T-cell (primary cell): ENCODE measurements at regions not wholly inside any gene's neighbourhood (a gene's known extent, or its start where the extent isn't known, plus 50 kb on each side); places are given as distances from the start of the nearest gene placed in this dataset.

ENCODE experiments used
- ATAC-seq, 4 experiments: fragments of 200-7000 bp in 3 of 4; fragments of 150-1000 bp in 1 of 4; cut with Tn5 transposase; replicated peaks in 1 of 4; 1 replicate in 3 of 4; 2 replicates in 1 of 4; pipeline ENCODE4 v1.10.0; 2021; ENCODE audit warnings: moderate library complexity in 3 of 4, mild to moderate bottlenecking in 2 of 4, moderate number of reproducible peaks in 1 of 4
- CTCF ChIA-PET, 2 donors: fragments of 300-600 bp; sonication (Branson Sonifier 250); formaldehyde crosslinking; loops; one replicate each; lab custom pipeline; 2022; ENCODE audit warnings: antibody characterized with exemption in 2 of 2; lab: Charles Lee
- POLR2A ChIA-PET, 2 donors: fragments of 300-600 bp; sonication (Branson Sonifier 250); formaldehyde crosslinking; loops; one replicate each; lab custom pipeline; 2022; ENCODE audit warnings: antibody characterized with exemption in 2 of 2; lab: Charles Lee
- DNase-seq, 35 experiments: peaks; one replicate each; pipeline versions ENCODE4 v3.0.0 to v3.0.0-alpha.2; 2013 to 2023
- H3K27ac ChIP-seq: one replicate; pipeline ENCODE4 v1.5.1; 2013; ENCODE audit warnings: low read length
- H3K27me3 ChIP-seq, 2 experiments: replicated peaks in 1 of 2; 1 replicate in 1 of 2; 2 replicates in 1 of 2; pipeline versions ENCODE4 v1.6.1 to v1.7.0; 2013; ENCODE audit warnings: low read length in 1 of 2, mixed read lengths in 1 of 2; ENCODE audit not compliant: control insufficient read depth in 2 of 2, insufficient read depth in 2 of 2; ENCODE audit errors: extremely low read depth in 1 of 2
- H3K36me3 ChIP-seq, 2 donors: 1 replicate in 1 of 2; 2 replicates in 1 of 2; pipeline versions ENCODE4 v1.6.1 to v1.7.0; 2013; ENCODE audit warnings: low read length in 1 of 2; ENCODE audit not compliant: control insufficient read depth in 2 of 2, insufficient read depth in 1 of 2; ENCODE audit errors: extremely low read depth in 1 of 2
- H3K4me1 ChIP-seq, 2 experiments: 1 replicate in 1 of 2; 2 replicates in 1 of 2; pipeline versions ENCODE4 v1.6.1 to v1.7.0; 2013; ENCODE audit warnings: low read length in 2 of 2, mixed read lengths in 1 of 2; ENCODE audit not compliant: insufficient read depth in 2 of 2, control insufficient read depth in 1 of 2; ENCODE audit errors: extremely low read depth in 1 of 2
- H3K4me3 ChIP-seq, 2 donors: 1 replicate in 1 of 2; 2 replicates in 1 of 2; pipeline versions ENCODE4 v1.5.1 to v1.7.0; 2013; ENCODE audit warnings: mild to moderate bottlenecking in 2 of 2, low read length in 1 of 2, moderate library complexity in 1 of 2; ENCODE audit not compliant: control insufficient read depth in 1 of 2; ENCODE audit errors: extremely low read depth in 1 of 2
- H3K9me3 ChIP-seq: 2 replicates; pipeline ENCODE4 v1.7.0; 2013
- H3K27ac Mint-ChIP-seq, 2 donors: one replicate each; pipeline ENCODE4 v1.8.0; 2020 to 2021; ENCODE audit warnings: mild to moderate bottlenecking in 2 of 2, mixed read lengths in 2 of 2
- H3K27me3 Mint-ChIP-seq, 2 donors: one replicate each; pipeline ENCODE4 v1.8.0; 2021 to 2022; ENCODE audit warnings: mixed read lengths in 2 of 2
- H3K36me3 Mint-ChIP-seq: one replicate; pipeline ENCODE4 v1.8.0; 2021; ENCODE audit warnings: mixed read lengths
- H3K4me1 Mint-ChIP-seq, 3 donors: one replicate each; pipeline ENCODE4 v1.8.0; 2020 to 2022; ENCODE audit warnings: mixed read lengths in 3 of 3, mild to moderate bottlenecking in 1 of 3
- H3K4me3 Mint-ChIP-seq, 3 donors: one replicate each; pipeline ENCODE4 v1.8.0; 2020 to 2022; ENCODE audit warnings: mild to moderate bottlenecking in 3 of 3, mixed read lengths in 3 of 3, moderate library complexity in 3 of 3
- H3K9me3 Mint-ChIP-seq, 3 donors: one replicate each; pipeline ENCODE4 v1.8.0; 2020 to 2022; ENCODE audit warnings: mixed read lengths in 3 of 3
- WGBS: methylation state at CpG from one replicate; pipeline ENCODE4 v1.1.5; 2013; ENCODE audit warnings: missing lambda C conversion rate; ENCODE audit not compliant: insufficient coverage; 5-methylcytosine and 5-hydroxymethylcytosine counted together

DNA sequence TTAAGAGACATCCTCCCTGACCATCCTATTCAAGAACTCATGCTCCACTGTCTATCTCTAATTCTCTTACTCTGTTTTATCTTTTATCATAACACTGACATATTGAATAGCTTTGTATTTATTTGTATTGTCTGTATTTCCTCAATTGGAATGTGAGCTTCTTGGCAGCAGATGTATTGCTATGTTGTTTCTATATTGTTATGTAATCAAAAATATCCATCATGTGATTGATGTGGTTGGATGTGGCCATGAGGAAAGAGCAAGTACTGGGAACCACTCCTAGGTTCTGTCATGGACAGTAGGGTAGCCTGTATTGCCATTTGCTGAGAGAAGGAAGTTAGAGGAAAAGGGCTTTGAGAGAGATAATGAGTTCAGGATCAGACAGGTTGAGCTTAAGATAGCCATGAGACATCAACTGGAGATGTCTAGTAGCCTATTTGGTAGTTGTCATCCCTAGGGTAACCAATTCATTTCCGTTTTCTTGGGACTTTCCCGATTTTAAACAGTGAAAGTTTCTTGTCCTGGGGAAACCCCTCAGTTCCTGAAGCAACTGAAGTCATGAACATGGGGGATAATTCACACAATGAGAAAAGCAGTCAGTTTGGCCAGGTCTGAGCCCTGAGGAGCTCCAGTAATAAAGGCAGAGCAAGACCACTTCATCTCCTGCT lies 404.5 kb downstream of the INSC start:
- 47% methylated on average over 2 of the region's 2 CpGs for WGBS
- ChIA-PET CTCF (no interaction called here), POLR2A (interaction anchor here in 1 of 2 donors (0.6 kb wide), 1 partner anchor 29 kb away, joined by 3 read pairs; no protein-coding TSS in a partner anchor)
- no peak overlapping the region for H3K4me3 ChIP-seq
- Mint-ChIP-seq H3K9me3 (peaks cover 13 to 23% (median 16%) of the 10 kb centered on the region in 3 donors), H3K4me1 (no peaks in the 10 kb centered on the region), H3K4me3 (no peak overlapping the region), H3K27me3 (no peaks in the 10 kb centered on the region), H3K36me3 (no peaks in the 10 kb centered on the region), H3K27ac (no peak overlapping the region)
- DNase-seq (no peak), ATAC-seq (no peak)
- no peaks in the 10 kb centered on the region for H3K27me3 ChIP-seq
- no peak overlapping the region for H3K27ac ChIP-seq
- H3K4me1 ChIP-seq, result no peaks in the 10 kb centered on the region
- no peaks in the 10 kb centered on the region for H3K36me3 ChIP-seq
- peaks cover 5% of the 10 kb centered on the region for H3K9me3 ChIP-seq

DNA sequence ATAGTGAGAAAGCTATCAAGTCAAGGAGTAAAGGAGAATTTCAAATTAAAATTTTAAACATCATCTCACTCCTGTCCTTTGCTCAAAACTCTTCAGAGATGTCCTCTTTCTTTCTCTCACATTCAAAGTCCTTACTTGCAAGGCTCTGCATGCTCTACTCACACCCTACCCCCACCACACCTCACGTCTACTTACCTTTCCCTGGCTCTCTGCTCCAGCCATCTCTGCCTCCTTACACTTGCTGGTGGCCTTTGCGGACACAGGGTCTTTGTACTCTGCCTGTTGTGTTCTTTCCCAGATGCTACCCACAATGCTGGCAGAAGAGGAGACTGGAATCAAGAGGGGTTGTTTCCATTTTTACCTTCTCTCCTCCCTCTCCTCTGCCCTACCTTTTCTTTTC lies 405.2 kb downstream of the INSC start:
- H3K27me3 Mint-ChIP-seq, result no peaks in the 10 kb centered on the region
- Histone ChIP-seq H3K27ac (no peak overlapping the region), H3K4me1 (no peaks in the 10 kb centered on the region), H3K9me3 (peaks cover 3% of the 10 kb centered on the region), H3K36me3 (no peaks in the 10 kb centered on the region), H3K27me3 (no peaks in the 10 kb centered on the region), H3K4me3 (no peak overlapping the region)
- H3K4me1 Mint-ChIP-seq, result no peaks in the 10 kb centered on the region
- H3K27ac Mint-ChIP-seq, result no peak overlapping the region
- WGBS, result no CpG with 5 or more reads among the region's 2 CpGs
- POLR2A ChIA-PET, result interaction anchor here in 1 of 2 donors (0.6 kb wide), 1 partner anchor 30 kb away, joined by 3 read pairs; no protein-coding TSS in a partner anchor
- ATAC-seq, result no peak
- no peak overlapping the region for H3K4me3 Mint-ChIP-seq
- H3K36me3 Mint-ChIP-seq, result no peaks in the 10 kb centered on the region
- CTCF ChIA-PET, result no interaction called here
- H3K9me3 Mint-ChIP-seq, result peaks cover 11 to 24% (median 16%) of the 10 kb centered on the region in 3 donors
- DNase-seq, result no peak

DNA sequence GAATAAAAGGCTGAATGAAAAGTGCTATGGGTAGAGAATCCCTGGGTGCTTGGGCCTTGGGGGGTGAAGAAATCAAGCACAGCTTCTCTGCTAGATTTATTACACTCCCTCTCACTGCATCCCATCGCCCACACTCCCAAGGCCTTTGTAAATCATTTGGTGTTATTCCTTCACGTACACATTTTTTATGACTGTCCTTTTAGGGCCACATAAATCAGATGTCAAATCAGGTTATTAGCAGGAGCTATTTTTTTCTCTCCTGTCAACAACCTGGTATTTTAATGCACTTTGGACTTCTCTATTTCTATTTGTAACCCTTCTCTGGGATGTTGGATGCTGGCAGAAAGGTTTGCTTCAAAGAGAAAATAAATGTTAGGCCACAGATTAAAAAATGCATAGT lies 408.8 kb downstream of the INSC start:
- Histone ChIP-seq H3K9me3 (no peaks in the 10 kb centered on the region), H3K4me1 (no peaks in the 10 kb centered on the region), H3K27ac (no peak overlapping the region), H3K36me3 (no peaks in the 10 kb centered on the region), H3K4me3 (no peak overlapping the region), H3K27me3 (no peaks in the 10 kb centered on the region)
- no CpG with 5 or more reads among the region's 2 CpGs for WGBS
- DNase-seq, result no peak
- no peak for ATAC-seq
- H3K9me3 Mint-ChIP-seq, result peaks cover 14 to 27% (median 19%) of the 10 kb centered on the region in 3 donors
- H3K27ac Mint-ChIP-seq, result no peak overlapping the region
- H3K27me3 Mint-ChIP-seq, result no peaks in the 10 kb centered on the region
- H3K4me1 Mint-ChIP-seq, result no peaks in the 10 kb centered on the region
- ChIA-PET CTCF (interaction anchor here in 1 of 2 donors (0.5 kb wide), 1 partner anchor 69 kb away, joined by 4 read pairs; no protein-coding TSS in a partner anchor), POLR2A (no interaction called here)
- no peak overlapping the region for H3K4me3 Mint-ChIP-seq
- H3K36me3 Mint-ChIP-seq, result no peaks in the 10 kb centered on the region

DNA sequence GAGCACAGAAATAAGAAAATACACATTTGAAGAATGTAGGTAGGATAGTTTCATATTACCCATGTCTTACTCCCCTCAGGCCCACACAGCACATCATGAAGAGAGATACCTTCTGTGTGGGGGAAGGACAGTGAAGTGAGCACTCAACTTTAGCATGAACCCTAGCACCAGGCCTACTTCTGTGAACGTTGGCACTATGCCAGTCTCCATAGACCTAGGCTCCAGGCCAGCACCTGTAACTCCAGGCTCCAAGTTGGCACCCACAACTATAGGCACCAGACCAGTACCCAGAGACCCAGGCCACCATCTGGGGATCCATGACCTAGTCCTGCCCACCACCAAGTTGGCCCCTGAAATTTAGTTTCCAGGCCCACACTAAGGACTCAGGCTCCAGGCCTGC lies 410.9 kb downstream of the INSC start:
- Histone ChIP-seq H3K4me1 (no peaks in the 10 kb centered on the region), H3K27me3 (no peaks in the 10 kb centered on the region), H3K27ac (no peak overlapping the region), H3K36me3 (no peaks in the 10 kb centered on the region), H3K4me3 (no peak overlapping the region), H3K9me3 (no peaks in the 10 kb centered on the region)
- no peaks in the 10 kb centered on the region for H3K36me3 Mint-ChIP-seq
- no peak overlapping the region for H3K27ac Mint-ChIP-seq
- ATAC-seq (no peak), DNase-seq (no peak)
- ChIA-PET CTCF (no interaction called here), POLR2A (no interaction called here)
- peaks cover 13 to 26% (median 15%) of the 10 kb centered on the region in 3 donors for H3K9me3 Mint-ChIP-seq
- H3K27me3 Mint-ChIP-seq, result no peaks in the 10 kb centered on the region
- no peaks in the 10 kb centered on the region for H3K4me1 Mint-ChIP-seq
- H3K4me3 Mint-ChIP-seq, result no peak overlapping the region
- 50% methylated on average over 1 of the region's 1 CpG for WGBS

DNA sequence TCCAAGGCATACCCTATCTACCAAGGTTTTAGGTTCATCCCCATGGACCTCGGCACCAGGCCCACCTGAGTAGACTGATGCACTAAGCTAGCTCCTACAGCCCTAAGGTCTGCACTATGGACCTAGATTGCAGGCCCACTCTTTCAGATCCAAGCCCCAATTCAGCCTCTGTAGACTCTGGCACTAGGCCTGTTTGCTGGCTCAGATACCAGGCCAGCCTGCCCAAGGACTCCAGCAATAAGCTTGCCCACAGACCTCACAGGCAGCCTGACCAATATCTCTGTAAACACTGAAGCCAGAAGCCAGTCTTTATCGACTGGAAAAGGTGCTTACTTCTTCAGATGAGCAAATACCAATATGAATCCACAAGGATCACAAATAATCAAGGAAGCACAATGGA lies 411.3 kb downstream of the INSC start:
- ATAC-seq (no peak), DNase-seq (no peak)
- H3K27me3 ChIP-seq, result no peaks in the 10 kb centered on the region
- H3K4me3 Mint-ChIP-seq, result no peak overlapping the region
- H3K4me1 ChIP-seq, result no peaks in the 10 kb centered on the region
- ChIA-PET POLR2A (no interaction called here), CTCF (no interaction called here)
- no peak overlapping the region for H3K27ac ChIP-seq
- H3K27me3 Mint-ChIP-seq, result no peaks in the 10 kb centered on the region
- H3K27ac Mint-ChIP-seq, result no peak overlapping the region
- H3K36me3 Mint-ChIP-seq, result no peaks in the 10 kb centered on the region
- no peaks in the 10 kb centered on the region for H3K9me3 ChIP-seq
- peaks cover 13 to 26% (median 15%) of the 10 kb centered on the region in 3 donors for H3K9me3 Mint-ChIP-seq
- H3K4me3 ChIP-seq, result no peak overlapping the region
- no peaks in the 10 kb centered on the region for H3K36me3 ChIP-seq
- H3K4me1 Mint-ChIP-seq, result no peaks in the 10 kb centered on the region
- 88% methylated on average over 1 of the region's 2 CpGs for WGBS

DNA sequence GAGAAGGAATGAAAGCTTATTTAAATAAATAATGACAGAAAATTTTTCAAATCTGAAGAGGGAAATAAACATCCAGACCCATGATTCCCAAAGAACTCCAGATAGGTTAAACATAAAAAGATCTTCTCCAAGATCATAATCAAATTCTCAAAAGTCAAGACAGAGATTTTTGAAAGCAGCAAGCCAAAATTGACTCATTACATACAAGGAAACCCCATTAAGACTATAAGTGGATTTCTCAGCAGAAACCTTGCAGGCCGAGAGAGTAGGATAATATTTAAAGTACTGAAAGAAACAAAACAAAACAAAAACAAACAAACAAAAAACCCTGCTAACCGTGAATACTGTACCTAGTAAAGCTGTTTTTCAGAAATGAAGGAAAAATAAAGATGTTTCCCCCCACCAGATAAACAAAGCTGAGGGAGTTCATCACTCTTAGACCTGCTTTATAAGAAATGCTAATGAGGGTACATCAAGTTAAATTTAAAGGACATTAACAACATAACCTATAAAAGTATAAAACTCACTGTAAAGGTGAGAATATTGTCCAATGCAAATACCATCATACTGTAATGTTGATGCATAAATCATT lies 412.2 kb downstream of the INSC start:
- no peaks in the 10 kb centered on the region for H3K4me1 Mint-ChIP-seq
- no peaks in the 10 kb centered on the region for H3K27me3 ChIP-seq
- H3K27ac Mint-ChIP-seq, result no peak overlapping the region
- peaks cover 10 to 26% (median 13%) of the 10 kb centered on the region in 3 donors for H3K9me3 Mint-ChIP-seq
- no peaks in the 10 kb centered on the region for H3K4me1 ChIP-seq
- H3K27ac ChIP-seq, result no peak overlapping the region
- no peak overlapping the region for H3K4me3 ChIP-seq
- no peaks in the 10 kb centered on the region for H3K36me3 Mint-ChIP-seq
- ATAC-seq, result no peak
- no peaks in the 10 kb centered on the region for H3K36me3 ChIP-seq
- no peaks in the 10 kb centered on the region for H3K27me3 Mint-ChIP-seq
- ChIA-PET CTCF (no interaction called here), POLR2A (no interaction called here)
- no peak for DNase-seq
- WGBS, result no CpG with 5 or more reads among the region's 2 CpGs
- H3K9me3 ChIP-seq, result no peaks in the 10 kb centered on the region
- H3K4me3 Mint-ChIP-seq, result no peak overlapping the region
